DOHH2 (cell line): ENCODE measurements at regions not wholly inside any gene's neighbourhood (a gene's known extent, or its start where the extent isn't known, plus 50 kb on each side); places are given as distances from the start of the nearest gene placed in this dataset.

Experiments
- CTCF ChIP-seq: fragments of 200-600 bp; sonication (generic); IDR thresholded peaks from one replicate; pipeline ENCODE4 v1.5.1; 2014; ENCODE audit warnings: antibody characterized with exemption, mild to moderate bottlenecking, low read depth, low read length; ENCODE audit not compliant: poor library complexity, severe bottlenecking
- EZH2phosphoT487 ChIP-seq: fragments of 200-600 bp; sonication (generic); IDR thresholded peaks from 2 replicates; pipeline ENCODE4 v1.6.1; 2017; ENCODE audit warnings: borderline replicate concordance, mild to moderate bottlenecking, antibody characterized with exemption, low read length, moderate library complexity, mixed read lengths

- TF ChIP-seq EZH2phosphoT487 (no peak), CTCF (no peak)
Measured at GRCh38 chr14:84804895-84805294, 725.0 kb upstream of the FLRT2 start.
